IMR-90 (cell line): ENCODE measurements at regions not wholly inside any gene's neighbourhood (a gene's known extent, or its start where the extent isn't known, plus 50 kb on each side); places are given as distances from the start of the nearest gene placed in this dataset.

Source experiments
- ATAC-seq: fragments of 200-7000 bp; cut with Tn5 transposase; 2 replicates; pipeline ENCODE4 v1.9.1; 2020; ENCODE audit warnings: low read depth, mild to moderate bottlenecking, moderate library complexity
- BruUV-seq: library from RNA; stranded (reverse); fragments of 400-500 nt; replicated peaks from 2 replicates; lab custom pipeline; 2021; lab: Mats Ljungman, UMichigan
- CTCF ChIA-PET: fragments of 300-600 bp; formaldehyde crosslinking; extraction: SDS; loops from one replicate; lab custom pipeline; 2021; ENCODE audit warnings: antibody characterized with exemption; lab: Yijun Ruan, JAX
- POLR2A ChIA-PET: fragments of 300-600 bp; sonication (Branson Sonifier 250); formaldehyde crosslinking; loops from one replicate; lab custom pipeline; 2022; ENCODE audit warnings: antibody characterized with exemption; ENCODE audit not compliant: unreplicated experiment; lab: Charles Lee
- DNase-seq: peaks from one replicate; pipeline ENCODE4 v3.0.0; 2013
- H2AFZ ChIP-seq: replicated peaks from 2 replicates; pipeline ENCODE3; 2013; ENCODE audit warnings: low read length, mild to moderate bottlenecking; ENCODE audit not compliant: poor library complexity
- H2AK5ac ChIP-seq: 2 replicates; pipeline ENCODE4 v1.6.1; 2013; ENCODE audit warnings: low read depth, low read length, inconsistent platforms
- H2AK9ac ChIP-seq: replicated peaks from 2 replicates; pipeline ENCODE3; 2013; ENCODE audit warnings: mild to moderate bottlenecking, low read depth, low read length, moderate library complexity; ENCODE audit not compliant: poor library complexity
- H2BK120ac ChIP-seq: 2 replicates; pipeline ENCODE4 v1.6.1; 2013; ENCODE audit warnings: low read depth, low read length, inconsistent platforms
- H2BK15ac ChIP-seq: 3 replicates; pipeline ENCODE4 v1.6.1; 2013; ENCODE audit warnings: low read depth, low read length, inconsistent platforms
- H2BK20ac ChIP-seq: 2 replicates; pipeline ENCODE4 v1.6.1; 2013; ENCODE audit warnings: low read depth, mild to moderate bottlenecking, inconsistent platforms, low read length, moderate library complexity
- H2BK5ac ChIP-seq: 2 replicates; pipeline ENCODE4 v1.6.1; 2013; ENCODE audit warnings: mild to moderate bottlenecking, low read depth, low read length, inconsistent platforms; ENCODE audit not compliant: poor library complexity, severe bottlenecking
- H3K14ac ChIP-seq: replicated peaks from 2 replicates; pipeline ENCODE4 v1.6.1; 2013; ENCODE audit warnings: low read depth, low read length, inconsistent platforms
- H3K18ac ChIP-seq: 2 replicates; pipeline ENCODE4 v1.6.1; 2013; ENCODE audit warnings: low read depth, low read length, control low read depth
- H3K23ac ChIP-seq: 2 replicates; pipeline ENCODE4 v1.6.1; 2013; ENCODE audit warnings: low read depth, low read length, inconsistent platforms
- H3K27ac ChIP-seq: 2 replicates; pipeline ENCODE4 v1.5.1; 2013; ENCODE audit warnings: mild to moderate bottlenecking, control low read depth, low read length; ENCODE audit not compliant: insufficient read depth
- H3K27me3 ChIP-seq: 2 replicates; pipeline ENCODE4 v1.6.1; 2013; ENCODE audit warnings: low read length; ENCODE audit not compliant: control insufficient read depth, insufficient read depth
- H3K36me3 ChIP-seq: 2 replicates; pipeline ENCODE4 v1.6.1; 2013; ENCODE audit warnings: low read length, mixed read lengths; ENCODE audit not compliant: control insufficient read depth, insufficient read depth
- H3K4ac ChIP-seq: 2 replicates; pipeline ENCODE4 v1.6.1; 2013; ENCODE audit warnings: low read depth, low read length, inconsistent platforms
- H3K4me1 ChIP-seq: 2 replicates; pipeline ENCODE4 v1.6.1; 2013; ENCODE audit warnings: low read length, mixed read lengths; ENCODE audit not compliant: control insufficient read depth, insufficient read depth
- H3K4me2 ChIP-seq: 2 replicates; pipeline ENCODE4 v1.6.1; 2013; ENCODE audit warnings: low read depth, mild to moderate bottlenecking, control low read depth, low read length, moderate library complexity
- H3K4me3 ChIP-seq: 2 replicates; pipeline ENCODE4 v1.5.1; 2013; ENCODE audit warnings: low read depth, mild to moderate bottlenecking, control low read depth, low read length, moderate library complexity; ENCODE audit not compliant: insufficient read depth
- H3K56ac ChIP-seq: 2 replicates; pipeline ENCODE4 v1.6.1; 2013; ENCODE audit warnings: low read length, inconsistent platforms; ENCODE audit not compliant: insufficient read depth; ENCODE audit errors: extremely low read depth
- H3K79me1 ChIP-seq, 2 experiments: 2 replicates each; pipeline ENCODE4 v1.6.1; 2013; ENCODE audit warnings: low read length in 2 of 2, inconsistent platforms in 1 of 2, low read depth in 1 of 2
- H3K9ac ChIP-seq: 2 replicates; pipeline ENCODE4 v1.6.1; 2013; ENCODE audit warnings: low read depth, low read length, control low read depth
- H3K9me1 ChIP-seq: 2 replicates; pipeline ENCODE4 v1.6.1; 2013; ENCODE audit warnings: low read length, inconsistent platforms; ENCODE audit not compliant: insufficient read depth
- H3K9me3 ChIP-seq: 2 replicates; pipeline ENCODE4 v1.6.1; 2013; ENCODE audit warnings: low read length; ENCODE audit not compliant: control insufficient read depth, insufficient read depth
- H4K20me1 ChIP-seq: 2 replicates; pipeline ENCODE4 v1.6.1; 2013; ENCODE audit warnings: low read length, inconsistent platforms; ENCODE audit not compliant: insufficient read depth
- H4K5ac ChIP-seq: 2 replicates; pipeline ENCODE4 v1.6.1; 2013; ENCODE audit warnings: mild to moderate bottlenecking, low read depth, low read length, control low read depth
- H4K8ac ChIP-seq, 2 experiments: 2 replicates each; pipeline ENCODE4 v1.6.1; 2013; ENCODE audit warnings: low read depth in 2 of 2, low read length in 2 of 2, control low read depth in 1 of 2, inconsistent platforms in 1 of 2
- H4K91ac ChIP-seq: 2 replicates; pipeline ENCODE4 v1.6.1; 2013; ENCODE audit warnings: low read depth, low read length, inconsistent platforms; ENCODE audit not compliant: insufficient read depth
- BHLHE40 ChIP-seq: fragments of 150-350 bp; IDR thresholded peaks from 2 replicates; pipeline ENCODE4 v1.6.1; 2016; ENCODE audit warnings: mild to moderate bottlenecking, low read depth, low read length
- CEBPB ChIP-seq: IDR thresholded peaks from 2 replicates; pipeline ENCODE4 v1.6.1; 2012; ENCODE audit warnings: low read depth, low read length, improper control_type of control experiment
- CHD1 ChIP-seq: IDR thresholded peaks from 2 replicates; pipeline ENCODE4 v1.6.1; 2012; ENCODE audit warnings: low read depth, low read length, improper control_type of control experiment
- FOS ChIP-seq: fragments of 150-350 bp; IDR thresholded peaks from 2 replicates; pipeline ENCODE4 v1.6.1; 2016; ENCODE audit warnings: low read depth, low read length
- MAFK ChIP-seq: IDR thresholded peaks from 2 replicates; pipeline ENCODE4 v1.6.1; 2012; ENCODE audit warnings: low read depth, low read length, improper control_type of control experiment
- MAZ ChIP-seq: IDR thresholded peaks from 2 replicates; pipeline ENCODE4 v1.6.1; 2012; ENCODE audit warnings: low read depth, mild to moderate bottlenecking, low read length, improper control_type of control experiment, moderate library complexity, borderline replicate concordance
- MXI1 ChIP-seq: IDR thresholded peaks from 2 replicates; pipeline ENCODE4 v1.6.1; 2012; ENCODE audit warnings: low read depth, mild to moderate bottlenecking, low read length, moderate library complexity, borderline replicate concordance
- NFE2L2 ChIP-seq: fragments of 150-350 bp; IDR thresholded peaks from 2 replicates; pipeline ENCODE4 v1.6.1; 2016; ENCODE audit warnings: low read depth, mild to moderate bottlenecking, low read length
- RAD21 ChIP-seq: IDR thresholded peaks from 2 replicates; pipeline ENCODE4 v1.6.1; 2012; ENCODE audit warnings: low read length, improper control_type of control experiment
- RCOR1 ChIP-seq: IDR thresholded peaks from 2 replicates; pipeline ENCODE4 v1.6.1; 2012; ENCODE audit warnings: mild to moderate bottlenecking, low read length, improper control_type of control experiment; ENCODE audit not compliant: insufficient replicate concordance
- RFX5 ChIP-seq: IDR thresholded peaks from 2 replicates; pipeline ENCODE4 v1.8.0; 2012; ENCODE audit warnings: low read depth, mild to moderate bottlenecking, low read length, moderate library complexity
- WGBS, 2 experiments: methylation state at CpG; one replicate each; pipeline versions ENCODE4 v1.1.5 to v1.1.7; 2013; ENCODE audit warnings: missing lambda C conversion rate in 2 of 2; ENCODE audit not compliant: insufficient read length in 1 of 2; ENCODE audit errors: extremely low coverage in 2 of 2; 5-methylcytosine and 5-hydroxymethylcytosine counted together
- dilution Hi-C: fragments of 300-500 bp; cut with HindIII; formaldehyde crosslinking; loops from one replicate; pipeline ENCODE4 v1.14.3; 2018; ENCODE audit warnings: low sequenced_read_pairs; ENCODE audit not compliant: unreplicated experiment
- in situ Hi-C: fragments of 300-500 bp; cut with MboI; formaldehyde crosslinking; loops from 3 replicates; pipeline ENCODE4 v1.14.3; 2019; ENCODE audit warnings: low sequenced_read_pairs, inconsistent platforms, mixed read lengths
- intact Hi-C: fragments of 100-400 bp; cut with micrococcal nuclease; formaldehyde crosslinking; loops from 2 replicates; pipeline ENCODE4 v1.10.0; 2022
- TF ChIP-seq, protein P1 (sequence below): fragments of 150-350 bp; IDR thresholded peaks from 2 replicates; pipeline ENCODE4 v1.6.1; 2016; ENCODE audit warnings: low read depth, mild to moderate bottlenecking, low read length, moderate library complexity, borderline replicate concordance

DNA sequence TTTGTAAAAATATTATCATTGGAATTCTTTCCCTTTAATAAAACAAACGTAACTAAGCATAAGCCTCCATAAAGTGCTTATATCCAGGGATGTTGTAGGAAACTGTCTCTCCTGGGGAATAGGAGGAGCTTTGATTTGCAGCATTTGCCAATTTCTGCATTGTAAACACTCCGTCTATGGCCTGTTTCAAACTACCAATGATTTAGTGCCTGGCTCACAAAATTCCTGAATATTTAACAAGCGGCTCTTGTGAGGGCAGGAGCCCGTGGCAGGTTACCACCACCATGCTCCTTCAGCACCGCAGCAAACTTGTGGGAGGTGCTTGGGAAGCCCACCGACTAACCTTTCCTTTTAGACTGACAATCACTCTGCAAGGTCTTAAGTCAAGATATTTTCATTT is 520.3 kb downstream of the SOX11 start:
- H3K9ac ChIP-seq: no peak overlapping the region
- H3K79me1 ChIP-seq: no peaks in the 10 kb centered on the region
- no peaks in the 10 kb centered on the region for H3K9me3 ChIP-seq
- no peak overlapping the region for H3K4me2 ChIP-seq
- no peaks in the 10 kb centered on the region for H3K9me1 ChIP-seq
- no peak overlapping the region for H4K91ac ChIP-seq
- H3K36me3 ChIP-seq: no peaks in the 10 kb centered on the region
- H3K18ac ChIP-seq: no peak overlapping the region
- POLR2A ChIA-PET: no interaction called here
- dilution Hi-C loops: no loop called here
- H4K5ac ChIP-seq: no peak overlapping the region
- TF ChIP-seq MAZ (no peak), BHLHE40 (no peak), MXI1 (no peak), RFX5 (no peak), RCOR1 (no peak), CHD1 (no peak), NFE2L2 (no peak), MAFK (no peak), RAD21 (no peak), FOS (no peak), CEBPB (no peak)
- TF ChIP-seq, protein P1, sequence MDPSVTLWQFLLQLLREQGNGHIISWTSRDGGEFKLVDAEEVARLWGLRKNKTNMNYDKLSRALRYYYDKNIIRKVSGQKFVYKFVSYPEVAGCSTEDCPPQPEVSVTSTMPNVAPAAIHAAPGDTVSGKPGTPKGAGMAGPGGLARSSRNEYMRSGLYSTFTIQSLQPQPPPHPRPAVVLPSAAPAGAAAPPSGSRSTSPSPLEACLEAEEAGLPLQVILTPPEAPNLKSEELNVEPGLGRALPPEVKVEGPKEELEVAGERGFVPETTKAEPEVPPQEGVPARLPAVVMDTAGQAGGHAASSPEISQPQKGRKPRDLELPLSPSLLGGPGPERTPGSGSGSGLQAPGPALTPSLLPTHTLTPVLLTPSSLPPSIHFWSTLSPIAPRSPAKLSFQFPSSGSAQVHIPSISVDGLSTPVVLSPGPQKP: no peak
- in situ Hi-C loops: no loop called here
- H2BK15ac ChIP-seq: no peak overlapping the region
- H2BK5ac ChIP-seq: no peak overlapping the region
- no peak overlapping the region for H3K14ac ChIP-seq
- H3K56ac ChIP-seq: no peak overlapping the region
- H3K27ac ChIP-seq: no peak overlapping the region
- no peak for DNase-seq
- no peaks in the 10 kb centered on the region for H3K27me3 ChIP-seq
- CTCF ChIA-PET: no interaction called here
- no peak overlapping the region for H4K8ac ChIP-seq
- H3K4ac ChIP-seq: no peak overlapping the region
- no peaks in the 10 kb centered on the region for H4K20me1 ChIP-seq
- intact Hi-C loops: no loop called here
- H2BK20ac ChIP-seq: no peak overlapping the region
- 60% methylated on average over 1 of the region's 6 CpGs; no CpG with 5 or more reads in 1 of the 2 experiments for WGBS, 2 experiments
- BruUV-seq: no TSS peak
- no peak for ATAC-seq
- H3K4me3 ChIP-seq: no peak overlapping the region
- no peak overlapping the region for H2BK120ac ChIP-seq
- no peak overlapping the region for H2AK9ac ChIP-seq
- H2AFZ ChIP-seq: no peak overlapping the region
- H3K23ac ChIP-seq: no peak overlapping the region
- no peak overlapping the region for H2AK5ac ChIP-seq
- H3K4me1 ChIP-seq: no peaks in the 10 kb centered on the region
